ENCODE measurements at regions not wholly inside any gene's neighbourhood (a gene's known extent, or its start where the extent isn't known, plus 50 kb on each side); places are given as distances from the start of the nearest gene placed in this dataset.

GRCh38 chr15:93286446-93286845 lies 197.4 kb upstream of the RGMA start:
- DNase-seq (ENCODE audit: low read depth) = no peak
- Histone ChIP-seq H3K4me3 (ENCODE audit: low read depth, low read length) (no peak overlapping the region), H3K36me3 (ENCODE audit: control insufficient read depth, insufficient read depth, low read length) (no peaks in the 10 kb centered on the region), H3K27me3 (ENCODE audit: control insufficient read depth, insufficient read depth, low read length) (no peaks in the 10 kb centered on the region)
- POLR2A ChIA-PET = no interaction called here
- no peak for TF ChIP-seq CTCF (IDR thresholded peaks at IDR 0.05; ENCODE audit: insufficient read depth, low read depth, low read length)
- CTCF ChIA-PET = no interaction called here

GRCh38 chr15:93283854-93284253 lies 194.8 kb upstream of the RGMA start:
- ChIA-PET POLR2A (no interaction called here), CTCF (no interaction called here)
- Histone ChIP-seq H3K4me3 (ENCODE audit: low read depth, low read length) (no peak overlapping the region), H3K36me3 (ENCODE audit: control insufficient read depth, insufficient read depth, low read length) (no peaks in the 10 kb centered on the region), H3K27me3 (ENCODE audit: control insufficient read depth, insufficient read depth, low read length) (no peaks in the 10 kb centered on the region)
- TF ChIP-seq CTCF (IDR thresholded peaks at IDR 0.05; ENCODE audit: insufficient read depth, low read depth, low read length) = no peak
- no peak for DNase-seq (ENCODE audit: low read depth)

- TF ChIP-seq CTCF (IDR thresholded peaks at IDR 0.05; ENCODE audit: insufficient read depth, low read depth, low read length) = no peak
- no peaks in the 10 kb centered on the region for H3K27me3 ChIP-seq (ENCODE audit: control insufficient read depth, insufficient read depth, low read length)
- ChIA-PET POLR2A (no interaction called here), CTCF (no interaction called here)
- H3K36me3 ChIP-seq (ENCODE audit: control insufficient read depth, insufficient read depth, low read length) = no peaks in the 10 kb centered on the region
- no peak overlapping the region for H3K4me3 ChIP-seq (ENCODE audit: low read depth, low read length)
- no peak for DNase-seq (ENCODE audit: low read depth)
These were observed 193.8 kb upstream of the RGMA start for GRCh38 chr15:93282808-93283207.

GRCh38 chr15:93278783-93279182 lies 189.8 kb upstream of the RGMA start:
- H3K36me3 ChIP-seq (ENCODE audit: control insufficient read depth, insufficient read depth, low read length) = no peaks in the 10 kb centered on the region
- DNase-seq (ENCODE audit: low read depth) = no peak
- no peak for TF ChIP-seq CTCF (IDR thresholded peaks at IDR 0.05; ENCODE audit: insufficient read depth, low read depth, low read length)
- no peak overlapping the region for H3K4me3 ChIP-seq (ENCODE audit: low read depth, low read length)
- CTCF ChIA-PET = no interaction called here
- H3K27me3 ChIP-seq (ENCODE audit: control insufficient read depth, insufficient read depth, low read length) = no peaks in the 10 kb centered on the region
- POLR2A ChIA-PET = no interaction called here

GRCh38 chr15:93278006-93278405 lies 189.0 kb upstream of the RGMA start:
- no peak for DNase-seq (ENCODE audit: low read depth)
- Histone ChIP-seq H3K4me3 (ENCODE audit: low read depth, low read length) (no peak overlapping the region), H3K27me3 (ENCODE audit: control insufficient read depth, insufficient read depth, low read length) (no peaks in the 10 kb centered on the region), H3K36me3 (ENCODE audit: control insufficient read depth, insufficient read depth, low read length) (no peaks in the 10 kb centered on the region)
- ChIA-PET CTCF (no interaction called here), POLR2A (no interaction called here)
- TF ChIP-seq CTCF (IDR thresholded peaks at IDR 0.05; ENCODE audit: insufficient read depth, low read depth, low read length) = no peak

Data from BJ (cell line).